ENCODE measurements at regions not wholly inside any gene's neighbourhood (a gene's known extent, or its start where the extent isn't known, plus 50 kb on each side); places are given as distances from the start of the nearest gene placed in this dataset.

- TF ChIP-seq CTCF (IDR thresholded peaks at IDR 0.05) (no peak), POLR2A (IDR thresholded peaks at IDR 0.05) (no peak)
Observed at GRCh38 chr13:47875201-47875600, 125.9 kb downstream of the SUCLA2 start.
